Transverse colon (tissue), 3 donors: ENCODE measurements at regions not wholly inside any gene's neighbourhood (a gene's known extent, or its start where the extent isn't known, plus 50 kb on each side); places are given as distances from the start of the nearest gene placed in this dataset.

Experiments
- POLR2A ChIP-seq: fragments of 450-650 bp; IDR thresholded peaks from one replicate; pipeline ENCODE4 v1.6.1; 2016; ENCODE audit warnings: antibody characterized with exemption, mild to moderate bottlenecking, moderate library complexity
- POLR2AphosphoS5 ChIP-seq, 3 donors: sonication (generic); formaldehyde crosslinking; IDR thresholded peaks; one replicate each; pipeline ENCODE4 v1.6.1; 2016; ENCODE audit warnings: antibody characterized with exemption in 3 of 3

DNA sequence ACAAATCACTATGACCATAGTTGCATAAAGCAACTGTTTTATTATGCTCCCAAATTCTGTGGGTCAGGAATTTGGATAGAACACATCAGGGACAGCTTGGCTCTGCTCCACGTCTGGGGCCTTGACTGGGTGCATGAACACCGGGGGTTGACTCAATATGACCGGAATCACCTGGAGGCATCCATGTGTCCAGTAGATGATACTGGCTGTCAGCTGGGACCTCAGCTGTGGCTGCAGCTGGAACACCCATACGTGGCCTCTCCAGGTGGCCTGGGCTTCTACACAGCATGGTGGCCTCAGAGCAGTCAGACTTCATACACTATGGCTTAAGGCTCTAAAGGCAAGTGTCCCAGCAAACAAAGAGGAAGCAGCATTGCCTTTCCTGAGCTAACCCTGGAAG is 113.4 kb downstream of the NRN1 start:
- no peak for TF ChIP-seq POLR2AphosphoS5 (IDR thresholded peaks at IDR 0.05)
- TF ChIP-seq POLR2A: no peak
